GM21723 (cell line): ENCODE measurements at regions not wholly inside any gene's neighbourhood (a gene's known extent, or its start where the extent isn't known, plus 50 kb on each side); places are given as distances from the start of the nearest gene placed in this dataset.

Experiments
- ATAC-seq: cut with Tn5 transposase; IDR thresholded peaks from one replicate; pipeline ENCODE4 v1.9.1; 2021; ENCODE audit warnings: mild to moderate bottlenecking, moderate library complexity; ENCODE audit not compliant: unreplicated experiment

DNA sequence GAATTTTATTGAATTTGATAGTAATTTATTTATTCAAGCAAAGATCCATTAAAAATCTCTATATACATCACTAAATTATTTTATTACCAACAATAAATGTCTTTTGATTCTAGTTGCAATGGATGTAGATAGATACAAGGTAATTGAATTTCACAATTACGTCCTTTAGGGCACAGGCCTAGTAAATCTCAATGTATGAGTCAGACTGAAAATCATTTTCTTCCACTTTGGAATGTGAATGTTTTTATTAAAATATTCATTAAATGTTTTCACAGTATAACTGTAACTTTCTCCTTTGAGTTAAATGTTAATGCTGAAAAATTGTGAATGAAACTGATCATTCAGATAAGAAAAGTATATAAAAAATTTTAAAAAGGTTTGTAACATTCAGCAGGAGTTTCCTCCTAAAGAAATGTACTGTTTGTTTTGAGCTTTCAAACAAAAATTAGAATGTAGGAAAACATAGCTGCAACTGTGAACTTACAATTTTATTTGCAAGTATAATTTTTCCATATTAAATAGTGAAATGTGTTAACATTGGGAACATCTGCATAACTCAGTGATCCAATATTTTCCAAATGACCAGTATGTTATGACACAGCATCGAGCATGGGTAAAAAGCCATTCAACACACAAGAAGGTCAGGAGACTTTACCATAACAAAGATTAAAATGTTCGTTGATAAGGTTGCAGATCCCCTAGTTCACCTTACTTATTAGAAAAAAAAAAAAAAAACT lies 663.7 kb downstream of the METTL4 start:
- no peak for ATAC-seq

- no peak for ATAC-seq
These were observed 656.8 kb downstream of the METTL4 start for GRCh38 chr18:1914489-1914888.

DNA sequence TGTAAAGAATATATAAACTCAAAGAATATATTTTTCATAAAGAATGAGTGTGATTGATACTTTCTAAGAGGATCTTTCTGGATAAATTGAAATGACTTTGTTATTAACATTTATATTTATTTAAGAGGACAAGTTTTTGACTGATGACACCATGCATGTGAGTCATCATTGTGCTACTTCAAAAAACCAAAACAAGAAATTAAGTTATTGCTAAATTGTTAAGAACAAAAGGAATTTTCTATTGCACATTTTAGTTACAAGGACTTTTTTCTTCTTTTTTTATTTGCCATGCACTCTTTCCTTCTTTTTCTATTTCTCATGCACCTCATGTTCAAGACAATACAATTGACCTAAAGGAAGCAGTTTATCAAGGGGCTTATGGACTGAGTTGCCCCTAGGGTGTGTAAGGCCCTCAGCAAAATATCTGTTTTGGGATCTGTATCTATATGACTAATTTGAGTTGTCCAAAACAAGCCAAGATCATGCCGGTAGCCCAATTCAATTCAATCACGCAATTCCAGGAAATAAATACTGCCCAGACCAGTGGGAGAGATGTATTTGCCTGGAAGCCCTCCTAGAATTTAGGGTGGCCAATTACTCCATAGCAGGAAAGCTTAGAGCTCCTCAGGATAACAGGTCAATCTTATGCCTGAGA lies 654.3 kb downstream of the METTL4 start:
- no peak for ATAC-seq

DNA sequence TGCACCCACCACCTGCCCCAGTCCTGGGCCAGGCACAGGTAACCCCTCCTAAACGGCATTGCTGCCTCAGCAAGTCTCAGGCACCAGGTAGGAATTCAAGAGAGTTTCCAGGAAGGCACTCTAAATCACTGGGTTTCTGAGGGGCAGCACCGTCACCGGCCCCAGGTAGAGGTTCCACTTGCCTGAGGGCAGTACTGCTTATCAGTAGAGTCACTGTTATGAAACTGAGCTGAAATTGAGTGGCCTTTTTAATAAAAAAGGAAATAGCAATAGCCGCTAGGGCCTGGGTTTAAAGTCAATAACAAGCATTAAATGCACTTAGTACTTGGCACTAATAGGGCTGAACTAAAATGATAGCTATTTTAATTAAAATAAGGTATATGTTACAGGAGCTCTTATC lies 653.7 kb downstream of the METTL4 start:
- no peak for ATAC-seq

- no peak for ATAC-seq
These were observed 649.2 kb downstream of the METTL4 start for GRCh38 chr18:1922066-1922465.

DNA sequence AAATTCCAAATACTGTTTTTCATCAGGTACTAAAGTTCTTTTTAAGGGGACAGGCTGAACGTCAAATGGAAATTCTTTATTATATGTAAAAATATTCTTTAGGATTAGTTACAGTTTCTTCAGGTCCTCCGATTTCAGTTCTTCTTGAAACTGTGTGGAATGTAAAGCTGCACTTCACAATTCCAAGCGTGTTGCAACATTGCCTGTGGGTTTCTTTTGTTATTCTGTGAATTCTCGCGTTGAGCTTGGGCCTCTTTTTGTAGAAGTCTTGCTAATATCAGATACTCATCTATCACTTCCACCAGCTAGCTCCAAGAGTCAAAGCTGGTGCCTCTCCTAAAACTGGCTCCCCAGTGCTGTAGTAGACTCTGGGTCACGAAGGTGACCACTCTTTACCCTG lies 642.6 kb downstream of the METTL4 start:
- no peak for ATAC-seq

DNA sequence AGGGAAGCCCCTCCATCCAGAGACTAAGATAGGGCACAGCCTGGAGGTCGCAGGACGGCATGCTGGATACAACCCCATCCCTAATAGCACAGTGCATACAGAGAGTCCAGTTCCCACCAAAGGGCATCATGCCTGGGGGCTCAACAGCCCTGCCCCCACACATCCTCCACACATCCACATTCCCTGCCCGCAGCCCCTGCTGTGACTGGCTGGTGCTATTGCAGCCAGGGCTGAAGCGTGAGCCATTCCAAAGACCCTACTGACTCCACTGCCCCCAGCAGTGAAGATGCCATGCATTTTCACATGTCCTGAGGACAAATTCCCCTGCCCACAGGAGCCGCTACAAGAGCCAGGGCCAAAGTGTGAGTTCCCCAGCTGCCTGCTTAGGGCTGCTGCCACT lies 641.6 kb downstream of the METTL4 start:
- no peak for ATAC-seq

- no peak for ATAC-seq
These were observed 640.7 kb downstream of the METTL4 start for GRCh38 chr18:1930291-1931270.

DNA sequence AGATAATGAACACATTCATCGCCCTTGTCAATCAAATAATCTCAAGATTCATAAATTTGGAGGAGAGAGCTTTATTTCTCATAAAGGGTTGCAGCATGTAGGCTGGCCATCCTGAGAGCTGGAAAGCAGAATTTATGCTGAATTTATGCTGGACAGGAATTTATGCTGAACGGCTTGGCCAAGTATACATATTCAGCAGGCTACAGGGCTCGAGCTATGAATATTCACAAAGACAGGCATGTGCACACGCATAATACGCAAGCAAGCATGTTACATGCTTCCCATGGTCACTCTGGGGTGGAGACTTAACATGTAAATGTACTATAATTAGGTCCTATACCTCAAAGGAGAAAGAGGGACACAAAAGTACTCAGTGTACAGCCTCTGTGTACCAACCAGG lies 618.8 kb downstream of the METTL4 start:
- ATAC-seq, result no peak

DNA sequence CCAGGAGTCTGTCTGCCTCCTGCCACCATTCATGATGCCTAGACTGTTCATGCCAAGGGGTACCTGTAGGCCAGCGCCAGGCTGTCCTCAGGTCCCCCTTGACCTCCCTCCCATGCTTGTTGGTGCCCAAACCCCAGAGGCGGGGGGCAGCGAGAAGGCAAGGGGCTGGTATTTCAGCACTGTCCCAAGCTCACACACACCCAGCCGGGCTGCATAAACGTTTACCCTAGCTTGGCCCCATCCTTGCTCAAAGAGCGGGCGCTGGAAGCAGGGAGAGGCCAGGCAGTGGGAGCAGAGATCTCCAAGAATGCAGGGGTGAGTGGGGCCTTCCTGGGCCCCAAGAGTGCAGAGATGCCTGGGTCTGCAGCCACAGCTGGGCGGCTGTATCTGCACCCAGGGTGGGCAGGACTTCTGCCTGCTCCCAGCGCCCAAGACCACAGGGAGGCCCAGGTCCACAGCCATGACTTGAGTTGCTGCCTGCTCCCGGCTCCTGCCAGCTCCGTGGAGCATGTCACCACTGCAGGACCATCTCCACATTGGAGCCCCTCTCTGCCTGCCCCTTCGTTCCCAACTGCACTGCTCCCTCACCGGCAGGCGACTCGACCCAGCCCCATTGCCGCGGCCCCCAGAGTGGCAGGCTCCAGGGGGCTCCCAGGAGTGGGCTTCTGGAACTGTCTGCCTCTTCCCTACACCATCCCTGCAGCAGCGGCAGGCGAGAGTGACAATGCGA lies 616.6 kb downstream of the METTL4 start:
- ATAC-seq, result no peak

DNA sequence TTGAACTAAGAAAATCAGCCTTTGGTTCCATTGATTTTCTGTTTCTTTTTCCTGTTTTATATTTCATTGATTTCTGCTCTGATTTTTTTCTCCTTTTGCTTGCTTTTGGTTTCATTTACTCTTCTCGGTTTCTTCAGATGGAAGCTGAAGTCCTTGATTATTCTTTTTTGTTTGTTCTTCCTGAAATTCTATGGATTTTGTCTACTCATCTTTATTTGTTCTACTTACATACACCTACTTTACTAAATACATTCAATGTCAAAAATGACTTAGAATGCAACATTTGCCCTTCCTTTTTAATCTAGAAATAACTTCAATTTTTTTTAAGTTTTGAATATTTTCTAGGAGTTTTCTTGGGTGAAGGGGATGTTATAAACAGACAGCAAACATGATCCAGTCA lies 612.5 kb downstream of the METTL4 start:
- ATAC-seq, result no peak

GRCh38 chr18:1965016-1965415 lies 606.3 kb downstream of the METTL4 start:
- ATAC-seq, result no peak

DNA sequence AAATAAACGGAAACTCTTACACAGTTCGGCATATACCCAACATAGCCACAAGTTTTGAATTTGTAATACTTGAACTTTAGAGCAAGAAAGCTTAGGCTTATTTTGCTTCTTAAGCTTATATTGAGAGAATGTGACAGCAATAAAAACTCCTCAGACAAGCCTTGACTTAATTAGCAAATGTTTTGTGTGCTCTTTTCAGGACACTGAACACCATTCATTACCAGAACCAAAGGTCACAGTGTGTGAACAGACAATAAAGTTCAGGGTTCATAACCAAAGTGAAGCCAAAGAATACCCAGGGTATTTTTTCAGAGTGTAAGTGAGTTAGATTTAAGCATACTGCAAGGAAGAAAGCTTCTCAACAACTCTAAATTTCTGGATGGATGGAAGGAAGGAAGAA lies 605.8 kb downstream of the METTL4 start:
- no peak for ATAC-seq

DNA sequence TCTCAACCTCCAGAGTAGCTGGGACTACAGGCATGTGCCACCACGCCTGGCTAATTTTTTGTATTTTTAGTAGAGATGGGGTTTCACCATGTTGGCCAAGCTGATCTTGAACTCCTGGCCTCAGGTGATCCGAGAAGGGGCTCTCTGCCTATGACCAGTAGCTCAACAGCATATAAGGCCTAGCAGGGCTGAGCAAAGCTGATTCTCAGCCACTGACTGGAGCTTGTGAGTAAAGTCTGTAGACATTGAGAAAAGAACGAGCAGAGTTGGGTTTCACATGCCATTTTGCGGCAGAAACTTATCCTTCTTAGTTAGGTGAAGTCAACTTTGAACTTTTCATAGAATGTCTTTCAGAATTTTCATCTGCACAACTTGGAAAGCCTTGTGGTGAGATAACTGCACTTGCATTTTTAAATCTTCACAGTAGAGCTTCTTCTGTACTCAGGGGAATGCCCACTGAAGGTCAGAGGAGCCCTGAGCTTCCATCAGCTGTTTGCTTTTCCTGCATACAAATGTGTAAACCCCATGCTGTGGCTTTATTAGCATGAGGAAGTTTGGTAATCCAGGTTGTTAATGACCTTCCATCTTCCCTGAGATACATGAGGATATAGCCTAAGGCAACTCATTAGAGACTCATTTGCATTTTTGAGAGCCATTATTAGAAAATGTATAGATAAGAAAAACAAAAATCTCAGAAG lies 602.4 kb downstream of the METTL4 start:
- ATAC-seq, result no peak

- no peak for ATAC-seq
These were observed 594.8 kb downstream of the METTL4 start for GRCh38 chr18:1976484-1976883.

- ATAC-seq, result no peak
These were observed 589.2 kb downstream of the METTL4 start for GRCh38 chr18:1982056-1982455.

GRCh38 chr18:1983746-1984515 lies 587.4 kb downstream of the METTL4 start:
- no peak for ATAC-seq

DNA sequence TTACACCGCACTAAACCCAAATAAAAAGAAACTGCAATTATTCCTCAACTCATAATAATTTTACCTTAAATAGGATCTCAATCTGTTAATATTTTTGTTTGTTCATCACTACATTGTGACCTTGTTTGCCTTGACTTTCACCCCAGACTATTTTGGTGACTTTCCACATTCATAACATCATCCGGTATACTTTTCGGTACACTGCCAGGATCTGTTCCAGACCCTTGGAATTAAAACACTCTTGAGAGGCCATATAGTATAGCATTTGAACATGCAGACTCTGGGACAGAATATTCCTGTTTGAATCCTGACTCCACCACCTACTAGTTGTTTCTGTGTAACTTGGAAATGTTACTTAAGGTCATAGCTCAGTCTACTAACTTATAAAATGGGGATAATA lies 577.4 kb downstream of the METTL4 start:
- no peak for ATAC-seq

DNA sequence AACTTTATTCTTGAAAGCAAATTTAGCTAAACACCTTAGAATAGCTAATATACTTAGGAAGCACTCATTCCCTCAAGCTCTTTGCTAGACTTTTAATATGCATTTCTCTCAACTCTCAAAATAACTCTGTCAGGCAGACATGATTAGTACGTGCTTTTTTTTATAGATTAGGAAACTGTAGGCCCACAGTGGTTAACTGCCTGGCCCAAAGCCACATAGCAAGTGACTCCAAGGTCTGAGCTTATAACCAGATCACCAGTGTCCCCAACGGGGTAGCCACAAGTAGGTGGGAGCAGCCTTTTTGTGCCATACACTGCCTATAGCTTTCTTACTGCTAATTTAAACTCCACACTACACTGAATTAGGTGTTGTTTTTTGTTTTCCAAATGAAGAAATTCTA lies 576.8 kb downstream of the METTL4 start:
- no peak for ATAC-seq
